Tibial artery (tissue), 4 donors: ENCODE measurements at regions not wholly inside any gene's neighbourhood (a gene's known extent, or its start where the extent isn't known, plus 50 kb on each side); places are given as distances from the start of the nearest gene placed in this dataset.

Experiments
- DNase-seq, 2 donors: peaks; one replicate each; pipeline ENCODE4 v3.0.0-alpha.2; 2019
- H3K27ac ChIP-seq, 2 donors: fragments of 200-600 bp; sonication (generic) in 1 of 2; 1 replicate in 1 of 2; 2 replicates in 1 of 2; pipeline ENCODE4 v1.5.1; 2018 to 2019; ENCODE audit warnings: mild to moderate bottlenecking in 1 of 2
- H3K27me3 ChIP-seq, 2 donors: fragments of 200-600 bp; sonication (generic) in 1 of 2; one replicate each; pipeline versions ENCODE4 v1.5.1 to v1.6.0; 2016 to 2019
- H3K36me3 ChIP-seq, 3 donors: fragments of 200-600 bp; sonication (generic) in 2 of 3; one replicate each; pipeline ENCODE4 v1.5.1; 2016 to 2019; ENCODE audit warnings: mild to moderate bottlenecking in 2 of 3
- H3K4me1 ChIP-seq, 4 donors: fragments of 200-600 bp; sonication (generic) in 2 of 4; 1 replicate in 3 of 4; 2 replicates in 1 of 4; pipeline ENCODE4 v1.5.1; 2016 to 2019
- H3K4me3 ChIP-seq, 2 donors: fragments of 200-600 bp; sonication (generic) in 1 of 2; 1 replicate in 1 of 2; 2 replicates in 1 of 2; pipeline ENCODE4 v1.5.1; 2018 to 2019; ENCODE audit warnings: mild to moderate bottlenecking in 2 of 2
- H3K9me3 ChIP-seq, 3 donors: fragments of 200-600 bp; sonication (generic) in 1 of 3; one replicate each; pipeline ENCODE4 v1.5.1; 2016 to 2019
- CTCF ChIP-seq, 2 experiments: fragments of 200-600 bp in 1 of 2; fragments of 450-650 bp in 1 of 2; IDR thresholded peaks; one replicate each; pipeline ENCODE4 v1.5.1; 2017 to 2019; ENCODE audit warnings: antibody characterized with exemption in 2 of 2, mild to moderate bottlenecking in 1 of 2, moderate library complexity in 1 of 2
- intact Hi-C: fragments of 100-400 bp; cut with DNase I; formaldehyde crosslinking; loops from one replicate; pipeline ENCODE4 v1.15.0; 2023; ENCODE audit warnings: low total_unique reads

- Histone ChIP-seq H3K36me3 (no peaks in the 10 kb centered on the region), H3K9me3 (no peaks in the 10 kb centered on the region), H3K27me3 (no peaks in the 10 kb centered on the region), H3K4me3 (no peak overlapping the region), H3K27ac (no peak overlapping the region), H3K4me1 (no peaks in the 10 kb centered on the region)
- no peak for DNase-seq
- no peak for TF ChIP-seq CTCF (IDR thresholded peaks at IDR 0.05)
- intact Hi-C loops, result no loop called here
These were observed 138.8 kb downstream of the GABRG1 start for GRCh38 chr4:45985038-45985437.

GRCh38 chr4:45971108-45971507, 152.7 kb downstream of the GABRG1 start:
- H3K9me3 ChIP-seq, result peaks cover 0 to 19% (median 16%) of the 10 kb centered on the region in 3 donors
- intact Hi-C loops, result no loop called here
- DNase-seq, result no peak
- H3K27me3 ChIP-seq, result no peaks in the 10 kb centered on the region
- H3K4me1 ChIP-seq, result no peaks in the 10 kb centered on the region
- H3K27ac ChIP-seq, result no peak overlapping the region
- no peaks in the 10 kb centered on the region for H3K36me3 ChIP-seq
- TF ChIP-seq CTCF (IDR thresholded peaks at IDR 0.05), result no peak
- H3K4me3 ChIP-seq, result no peak overlapping the region

GRCh38 chr4:45957353-45957752, 166.5 kb downstream of the GABRG1 start:
- intact Hi-C loops, result no loop called here
- H3K27ac ChIP-seq, result no peak overlapping the region
- no peaks in the 10 kb centered on the region for H3K4me1 ChIP-seq
- H3K4me3 ChIP-seq, result no peak overlapping the region
- no peaks in the 10 kb centered on the region for H3K9me3 ChIP-seq
- TF ChIP-seq CTCF (IDR thresholded peaks at IDR 0.05), result no peak
- no peaks in the 10 kb centered on the region for H3K36me3 ChIP-seq
- no peaks in the 10 kb centered on the region for H3K27me3 ChIP-seq
- DNase-seq, result no peak

GRCh38 chr4:45954276-45954675, 169.6 kb downstream of the GABRG1 start:
- Histone ChIP-seq H3K36me3 (no peaks in the 10 kb centered on the region), H3K27ac (no peak overlapping the region), H3K4me3 (no peak overlapping the region), H3K27me3 (no peaks in the 10 kb centered on the region), H3K4me1 (no peaks in the 10 kb centered on the region), H3K9me3 (no peaks in the 10 kb centered on the region)
- no peak for DNase-seq
- intact Hi-C loops, result no loop called here
- no peak for TF ChIP-seq CTCF (IDR thresholded peaks at IDR 0.05)

- Histone ChIP-seq H3K4me3 (no peak overlapping the region), H3K27ac (no peak overlapping the region), H3K27me3 (no peaks in the 10 kb centered on the region), H3K36me3 (no peaks in the 10 kb centered on the region), H3K9me3 (no peaks in the 10 kb centered on the region), H3K4me1 (no peaks in the 10 kb centered on the region)
- no peak for TF ChIP-seq CTCF (IDR thresholded peaks at IDR 0.05)
- intact Hi-C loops, result no loop called here
- DNase-seq, result no peak
These were observed 172.7 kb downstream of the GABRG1 start for GRCh38 chr4:45951153-45951552.

GRCh38 chr4:45946699-45947098, 177.2 kb downstream of the GABRG1 start:
- Histone ChIP-seq H3K27ac (no peak overlapping the region), H3K36me3 (no peaks in the 10 kb centered on the region), H3K4me1 (no peaks in the 10 kb centered on the region), H3K9me3 (no peaks in the 10 kb centered on the region), H3K4me3 (no peak overlapping the region), H3K27me3 (no peaks in the 10 kb centered on the region)
- no peak for DNase-seq
- intact Hi-C loops, result no loop called here
- TF ChIP-seq CTCF (IDR thresholded peaks at IDR 0.05), result no peak
